ENCODE measurements at regions not wholly inside any gene's neighbourhood (a gene's known extent, or its start where the extent isn't known, plus 50 kb on each side); places are given as distances from the start of the nearest gene placed in this dataset.
"Not testable (repeated sequence)": the region's sequence is repeated elsewhere in the genome, so short reads cannot be mapped to it uniquely, and the experiment has no call there.

- no peak for DNase-seq
These were observed 713.9 kb upstream of the CCDC179 start for GRCh38 chr11:23574149-23574548.

GRCh38 chr11:23577296-23577695 lies 717.0 kb upstream of the CCDC179 start:
- no peak for DNase-seq

- DNase-seq: no peak
These were observed 725.3 kb upstream of the CCDC179 start for GRCh38 chr11:23585416-23586104.

GRCh38 chr11:23586173-23586572 lies 725.9 kb upstream of the CCDC179 start:
- DNase-seq: no peak

GRCh38 chr11:23590596-23591308 lies 730.5 kb upstream of the CCDC179 start:
- DNase-seq: no peak

GRCh38 chr11:23594755-23595154 lies 734.5 kb upstream of the CCDC179 start:
- no peak for DNase-seq

- no peak for DNase-seq
These were observed 744.7 kb upstream of the CCDC179 start for GRCh38 chr11:23604966-23605365.

GRCh38 chr11:23606191-23606590 lies 745.9 kb upstream of the CCDC179 start:
- DNase-seq: no peak

GRCh38 chr11:23611726-23612125 lies 751.5 kb upstream of the CCDC179 start:
- DNase-seq: no peak

- DNase-seq: no peak
These were observed 760.3 kb upstream of the CCDC179 start for GRCh38 chr11:23620617-23621016.

- no peak for DNase-seq
These were observed 772.0 kb upstream of the CCDC179 start for GRCh38 chr11:23632293-23632692.

GRCh38 chr11:23644443-23644842 lies 784.2 kb upstream of the CCDC179 start:
- DNase-seq: no peak

- not testable (repeated sequence) for DNase-seq
These were observed 792.1 kb upstream of the CCDC179 start for GRCh38 chr11:23652336-23652735.

- DNase-seq: no peak
These were observed 792.9 kb upstream of the CCDC179 start for GRCh38 chr11:23653071-23653675.

- no peak for DNase-seq
These were observed 808.0 kb upstream of the CCDC179 start for GRCh38 chr11:23668324-23668723.

GRCh38 chr11:23673366-23673765 lies 813.1 kb upstream of the CCDC179 start:
- DNase-seq: no peak

- DNase-seq: no peak
These were observed 814.6 kb upstream of the CCDC179 start for GRCh38 chr11:23674866-23675265.

- DNase-seq: no peak
These were observed 817.8 kb upstream of the LUZP2 start for GRCh38 chr11:23679041-23679440.

GRCh38 chr11:23679981-23680380 lies 816.9 kb upstream of the LUZP2 start:
- no peak for DNase-seq

GRCh38 chr11:23680488-23681230 lies 816.2 kb upstream of the LUZP2 start:
- no peak for DNase-seq

- DNase-seq: no peak
These were observed 812.2 kb upstream of the LUZP2 start for GRCh38 chr11:23684701-23685100.

- DNase-seq: no peak
These were observed 808.9 kb upstream of the LUZP2 start for GRCh38 chr11:23687991-23688390.

- DNase-seq: no peak
These were observed 808.4 kb upstream of the LUZP2 start for GRCh38 chr11:23688411-23688810.

Data from midbrain (tissue), 1 donor.